Loucy (cell line): ENCODE measurements at regions not wholly inside any gene's neighbourhood (a gene's known extent, or its start where the extent isn't known, plus 50 kb on each side); places are given as distances from the start of the nearest gene placed in this dataset.

Experiments
- H2AFZ ChIP-seq: fragments of 200-600 bp; sonication (generic); 2 replicates; pipeline ENCODE4 v1.6.0; 2016; ENCODE audit warnings: antibody characterized with exemption, mild to moderate bottlenecking, low read length, moderate library complexity
- H3F3A ChIP-seq: fragments of 200-600 bp; 2 replicates; pipeline ENCODE4 v1.6.0; 2016; ENCODE audit warnings: antibody characterized with exemption, low read depth, mild to moderate bottlenecking
- H3K27me3 ChIP-seq: fragments of 200-600 bp; sonication (generic); 2 replicates; pipeline ENCODE4 v1.6.1; 2014; ENCODE audit warnings: low read length, mild to moderate bottlenecking; ENCODE audit not compliant: insufficient read depth, poor library complexity, severe bottlenecking
- H3K36me3 ChIP-seq: fragments of 200-600 bp; sonication (generic); 2 replicates; pipeline ENCODE4 v1.6.1; 2016; ENCODE audit warnings: low read length; ENCODE audit not compliant: insufficient read depth
- H3K4me1 ChIP-seq: fragments of 200-600 bp; sonication (generic); 2 replicates; pipeline ENCODE4 v1.5.1; 2014; ENCODE audit warnings: low read length, mild to moderate bottlenecking; ENCODE audit not compliant: insufficient read depth, poor library complexity, severe bottlenecking
- H3K4me2 ChIP-seq: fragments of 200-600 bp; sonication (generic); 2 replicates; pipeline ENCODE4 v1.6.0; 2014; ENCODE audit warnings: antibody characterized with exemption, low read length, low read depth, mild to moderate bottlenecking; ENCODE audit not compliant: poor library complexity, severe bottlenecking
- H3K4me3 ChIP-seq: fragments of 200-600 bp; sonication (generic); 2 replicates; pipeline ENCODE4 v1.5.1; 2014; ENCODE audit warnings: low read length, mild to moderate bottlenecking, mixed read lengths; ENCODE audit not compliant: poor library complexity, severe bottlenecking
- H3K79me2 ChIP-seq: fragments of 200-600 bp; sonication (generic); 2 replicates; pipeline ENCODE4 v1.6.1; 2014; ENCODE audit warnings: low read length; ENCODE audit not compliant: insufficient read depth
- H3K9ac ChIP-seq: fragments of 200-600 bp; sonication (generic); 2 replicates; pipeline ENCODE4 v1.6.0; 2014; ENCODE audit warnings: mild to moderate bottlenecking, low read depth, low read length, moderate library complexity; ENCODE audit not compliant: poor library complexity, severe bottlenecking
- H3K9me2 ChIP-seq: fragments of 200-600 bp; sonication (generic); replicated peaks from 2 replicates; pipeline ENCODE4 v1.6.1; 2016; ENCODE audit warnings: low read depth, low read length, mixed read lengths
- H3K9me3 ChIP-seq: fragments of 200-600 bp; sonication (generic); 2 replicates; pipeline ENCODE4 v1.6.1; 2014; ENCODE audit warnings: mild to moderate bottlenecking, antibody characterized with exemption, low read length, low read depth; ENCODE audit not compliant: insufficient read depth
- H4K20me1 ChIP-seq: fragments of 200-600 bp; sonication (generic); 2 replicates; pipeline ENCODE4 v1.6.0; 2014; ENCODE audit warnings: antibody characterized with exemption, low read length, mild to moderate bottlenecking; ENCODE audit not compliant: insufficient read depth, poor library complexity, severe bottlenecking
- CTCF ChIP-seq: fragments of 200-600 bp; sonication (generic); conservative IDR thresholded peaks from 2 replicates; pipeline ENCODE4 v1.5.1; 2014; ENCODE audit warnings: mild to moderate bottlenecking, antibody characterized with exemption, low read length
- EZH2phosphoT487 ChIP-seq: fragments of 200-600 bp; IDR thresholded peaks from 2 replicates; pipeline ENCODE4 v1.6.1; 2018; ENCODE audit warnings: antibody characterized with exemption, mild to moderate bottlenecking, moderate library complexity, borderline replicate concordance

DNA sequence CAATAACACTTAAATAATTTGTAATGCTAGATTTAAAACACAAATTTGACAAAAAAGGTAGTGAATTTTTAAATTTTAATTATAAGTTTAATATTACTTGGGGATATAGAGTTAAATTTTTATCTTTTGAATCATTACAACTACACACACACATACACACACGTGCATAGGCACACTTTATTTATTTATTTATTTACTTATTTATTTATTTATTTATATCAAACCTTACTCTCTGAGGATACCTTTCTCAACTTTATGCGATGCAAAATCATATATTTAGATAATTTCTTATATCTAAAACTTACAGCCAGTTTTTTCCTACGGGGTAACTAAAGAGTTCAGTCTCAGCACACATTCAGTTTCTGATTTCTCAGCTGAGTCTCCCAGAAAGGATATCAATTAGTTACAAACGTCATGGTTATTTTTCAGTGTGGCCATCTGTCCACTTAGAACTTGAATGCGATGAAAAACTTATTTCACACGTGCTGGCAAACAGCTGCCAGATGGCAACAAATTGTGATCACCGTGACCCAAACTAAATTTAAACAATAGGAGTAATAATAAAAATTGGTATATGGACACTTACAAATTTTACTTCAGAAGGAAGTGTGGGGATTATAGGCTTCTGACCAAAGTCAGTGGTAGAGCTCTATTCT lies 683.1 kb upstream of the PRR20A start:
- H3K4me3 ChIP-seq: no peak overlapping the region

DNA sequence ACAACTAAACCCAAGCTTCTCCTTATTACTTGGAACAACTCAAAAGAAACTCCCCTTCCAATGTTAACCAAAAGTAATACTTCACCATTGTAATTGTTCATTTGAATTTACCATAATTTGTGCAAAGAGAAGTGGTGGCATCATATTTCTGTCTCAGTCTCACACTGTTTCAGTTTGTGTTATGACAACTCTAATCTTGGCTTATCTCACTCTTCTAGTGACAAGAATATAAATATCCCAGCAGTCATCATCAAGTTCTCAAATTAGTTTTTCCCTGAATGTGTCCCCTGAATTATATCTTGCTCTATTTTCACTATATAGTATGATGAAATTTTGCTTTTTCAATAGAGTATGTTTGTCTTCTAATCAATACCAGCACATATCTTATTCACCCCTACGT lies 681.4 kb upstream of the PRR20A start:
- Histone ChIP-seq H3K4me3 (no peak overlapping the region), H3K9me3 (no peaks in the 10 kb centered on the region), H3F3A (no peaks in the 10 kb centered on the region), H3K36me3 (no peaks in the 10 kb centered on the region), H2AFZ (no peak overlapping the region), H3K9ac (no peak overlapping the region), H3K9me2 (no peaks in the 10 kb centered on the region), H3K27me3 (no peaks in the 10 kb centered on the region), H3K4me2 (no peak overlapping the region), H3K4me1 (no peaks in the 10 kb centered on the region), H3K79me2 (no peaks in the 10 kb centered on the region), H4K20me1 (no peaks in the 10 kb centered on the region)
- no peak for TF ChIP-seq CTCF
- no peak for TF ChIP-seq EZH2phosphoT487

More for the DNA sequence above, 683.1 kb upstream of the PRR20A start:
- H3K27me3 ChIP-seq: no peaks in the 10 kb centered on the region
- no peaks in the 10 kb centered on the region for H3K9me3 ChIP-seq
- no peaks in the 10 kb centered on the region for H3K36me3 ChIP-seq
- TF ChIP-seq CTCF (no peak), EZH2phosphoT487 (no peak)
- no peak overlapping the region for H2AFZ ChIP-seq
- no peak overlapping the region for H3K9ac ChIP-seq
- no peaks in the 10 kb centered on the region for H3K79me2 ChIP-seq
- no peaks in the 10 kb centered on the region for H4K20me1 ChIP-seq
- no peaks in the 10 kb centered on the region for H3F3A ChIP-seq
- H3K4me2 ChIP-seq: no peak overlapping the region
- H3K4me1 ChIP-seq: no peaks in the 10 kb centered on the region
- no peaks in the 10 kb centered on the region for H3K9me2 ChIP-seq

GRCh38 chr13:56501750-56502149 lies 639.0 kb upstream of the PRR20A start:
- Histone ChIP-seq H3K4me3 (no peak overlapping the region), H3K9me2 (no peaks in the 10 kb centered on the region), H3K9me3 (no peaks in the 10 kb centered on the region), H3K36me3 (no peaks in the 10 kb centered on the region), H4K20me1 (no peaks in the 10 kb centered on the region), H3F3A (no peaks in the 10 kb centered on the region), H3K27me3 (no peaks in the 10 kb centered on the region), H2AFZ (no peak overlapping the region), H3K79me2 (no peaks in the 10 kb centered on the region), H3K4me1 (no peaks in the 10 kb centered on the region), H3K9ac (no peak overlapping the region), H3K4me2 (no peak overlapping the region)
- no peak for TF ChIP-seq EZH2phosphoT487
- no peak for TF ChIP-seq CTCF
